Suprapubic skin (tissue), 4 donors: ENCODE measurements at regions not wholly inside any gene's neighbourhood (a gene's known extent, or its start where the extent isn't known, plus 50 kb on each side); places are given as distances from the start of the nearest gene placed in this dataset.

Experiments used
- DNase-seq, 2 donors: peaks; one replicate each; pipeline ENCODE4 v3.0.0-alpha.2; 2019; ENCODE audit warnings: low spot score in 2 of 2
- H3K27ac ChIP-seq: fragments of 200-600 bp; sonication (generic); one replicate; pipeline ENCODE4 v1.5.1; 2019
- H3K27me3 ChIP-seq: fragments of 200-600 bp; sonication (generic); one replicate; pipeline ENCODE4 v1.5.1; 2019
- H3K36me3 ChIP-seq: fragments of 200-600 bp; sonication (generic); one replicate; pipeline ENCODE4 v1.5.1; 2019
- H3K4me1 ChIP-seq: fragments of 200-600 bp; sonication (generic); one replicate; pipeline ENCODE4 v1.5.1; 2019
- H3K4me3 ChIP-seq: fragments of 200-600 bp; sonication (generic); one replicate; pipeline ENCODE4 v1.5.1; 2019; ENCODE audit warnings: mild to moderate bottlenecking
- H3K9me3 ChIP-seq: fragments of 200-600 bp; sonication (generic); one replicate; pipeline ENCODE4 v1.5.1; 2019
- CTCF ChIP-seq, 2 donors: fragments of 200-600 bp in 1 of 2; fragments of 450-650 bp in 1 of 2; sonication (generic) in 1 of 2; IDR thresholded peaks; one replicate each; pipeline ENCODE4 v1.5.1; 2016 to 2019; ENCODE audit warnings: antibody characterized with exemption in 2 of 2, mild to moderate bottlenecking in 1 of 2, moderate library complexity in 1 of 2
- EP300 ChIP-seq: sonication (generic); formaldehyde crosslinking; IDR thresholded peaks from one replicate; pipeline ENCODE4 v1.6.1; 2017; ENCODE audit warnings: antibody characterized with exemption
- POLR2A ChIP-seq, 2 donors: fragments of 450-650 bp; IDR thresholded peaks; one replicate each; pipeline ENCODE4 v1.6.1; 2017; ENCODE audit warnings: antibody characterized with exemption in 2 of 2, mild to moderate bottlenecking in 2 of 2, moderate library complexity in 2 of 2
- POLR2AphosphoS5 ChIP-seq, 3 donors: sonication (generic); formaldehyde crosslinking; IDR thresholded peaks; one replicate each; pipeline ENCODE4 v1.6.1; 2017; ENCODE audit warnings: antibody characterized with exemption in 3 of 3
- WGBS: methylation state at CpG from one replicate; pipeline ENCODE4 v1.1.5; 2018; 5-methylcytosine and 5-hydroxymethylcytosine counted together

DNA sequence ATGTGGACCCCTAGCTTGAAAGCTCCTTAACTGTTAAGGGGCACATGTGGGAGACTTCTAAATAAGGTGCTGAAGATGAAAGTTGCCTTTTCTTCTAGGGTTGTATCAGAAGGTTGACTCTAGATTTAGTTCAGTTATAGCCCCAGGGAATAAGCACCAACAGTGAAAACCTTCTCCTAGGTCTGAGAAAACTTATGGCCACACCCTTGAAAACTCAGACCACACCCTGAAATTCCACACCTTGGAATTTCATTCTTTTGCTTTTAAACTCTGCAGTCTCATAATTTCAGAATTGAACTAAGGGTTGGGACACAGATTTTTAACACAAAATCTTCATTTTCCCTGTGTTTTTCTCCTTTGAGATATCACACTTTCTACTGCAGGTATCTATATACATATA lies 355.8 kb upstream of the IL12A start:
- no peaks in the 10 kb centered on the region for H3K27me3 ChIP-seq
- no peaks in the 10 kb centered on the region for H3K36me3 ChIP-seq
- H3K4me1 ChIP-seq, result no peaks in the 10 kb centered on the region
- H3K4me3 ChIP-seq, result no peak overlapping the region
- no peaks in the 10 kb centered on the region for H3K9me3 ChIP-seq
- no peak overlapping the region for H3K27ac ChIP-seq
- TF ChIP-seq POLR2A (IDR thresholded peaks at IDR 0.05) (no peak), EP300 (no peak), CTCF (IDR thresholded peaks at IDR 0.05) (no peak), POLR2AphosphoS5 (IDR thresholded peaks at IDR 0.05) (no peak)
- no peak for DNase-seq

DNA sequence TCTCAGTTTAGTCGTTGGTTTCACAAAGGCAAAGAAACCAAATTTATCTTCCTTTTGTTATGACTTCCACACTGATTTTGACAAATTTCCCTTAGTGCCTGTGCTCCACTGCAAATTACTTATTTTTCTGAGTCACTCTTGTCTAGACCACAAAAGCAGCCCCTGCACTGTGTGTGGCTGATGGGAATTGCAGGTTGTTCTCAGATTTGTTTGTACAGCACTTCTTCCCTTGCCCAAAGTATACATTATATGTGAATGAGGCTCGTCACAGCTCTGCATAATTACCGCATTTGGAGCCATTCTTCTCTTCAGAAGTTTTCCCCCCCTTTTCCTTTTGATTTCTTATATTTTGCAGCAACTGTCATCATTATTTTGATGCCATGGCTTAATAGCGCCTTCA lies 354.2 kb upstream of the IL12A start:
- no peak for DNase-seq
- Histone ChIP-seq H3K4me1 (no peaks in the 10 kb centered on the region), H3K9me3 (no peaks in the 10 kb centered on the region), H3K27me3 (no peaks in the 10 kb centered on the region), H3K27ac (no peak overlapping the region), H3K36me3 (no peaks in the 10 kb centered on the region), H3K4me3 (no peak overlapping the region)
- 82% methylated on average over 4 of the region's 4 CpGs for WGBS
- TF ChIP-seq POLR2A (IDR thresholded peaks at IDR 0.05) (no peak), CTCF (IDR thresholded peaks at IDR 0.05) (no peak), EP300 (no peak), POLR2AphosphoS5 (IDR thresholded peaks at IDR 0.05) (no peak)

DNA sequence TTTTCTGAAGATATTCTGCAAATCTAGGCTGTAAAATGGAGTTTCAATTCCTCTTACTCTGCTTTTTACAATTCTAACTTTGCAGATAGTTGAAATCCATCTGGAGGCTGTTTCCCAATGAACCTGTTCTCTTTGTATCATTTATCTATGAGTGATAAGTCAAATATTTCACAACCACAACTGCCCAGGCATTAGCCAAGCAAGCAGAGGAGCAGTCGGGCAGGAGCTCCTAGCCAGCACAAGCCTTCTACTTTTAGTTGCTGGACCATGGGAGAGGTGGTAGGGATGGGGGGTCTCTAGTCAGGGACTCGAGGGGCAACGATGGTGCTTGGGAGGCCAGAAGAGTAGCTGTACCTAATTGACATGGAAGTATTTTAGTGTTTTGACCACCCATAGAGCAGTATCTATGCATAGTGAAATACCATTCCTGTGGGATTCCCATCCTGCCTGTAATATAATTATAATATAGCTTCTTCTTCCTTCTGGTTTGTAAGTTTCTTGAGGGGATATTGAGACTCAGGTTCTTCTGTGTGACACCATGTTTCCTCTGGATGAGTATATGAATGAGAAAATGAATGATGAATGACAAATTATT lies 353.5 kb upstream of the IL12A start:
- Histone ChIP-seq H3K27ac (no peak overlapping the region), H3K4me1 (no peaks in the 10 kb centered on the region), H3K9me3 (no peaks in the 10 kb centered on the region), H3K27me3 (no peaks in the 10 kb centered on the region), H3K36me3 (no peaks in the 10 kb centered on the region), H3K4me3 (no peak overlapping the region)
- TF ChIP-seq POLR2A (IDR thresholded peaks at IDR 0.05), result no peak
- no peak for TF ChIP-seq CTCF (IDR thresholded peaks at IDR 0.05)
- TF ChIP-seq POLR2AphosphoS5 (IDR thresholded peaks at IDR 0.05), result no peak
- no peak for TF ChIP-seq EP300
- DNase-seq, result no peak
- WGBS, result 96% methylated on average over 3 of the region's 3 CpGs

DNA sequence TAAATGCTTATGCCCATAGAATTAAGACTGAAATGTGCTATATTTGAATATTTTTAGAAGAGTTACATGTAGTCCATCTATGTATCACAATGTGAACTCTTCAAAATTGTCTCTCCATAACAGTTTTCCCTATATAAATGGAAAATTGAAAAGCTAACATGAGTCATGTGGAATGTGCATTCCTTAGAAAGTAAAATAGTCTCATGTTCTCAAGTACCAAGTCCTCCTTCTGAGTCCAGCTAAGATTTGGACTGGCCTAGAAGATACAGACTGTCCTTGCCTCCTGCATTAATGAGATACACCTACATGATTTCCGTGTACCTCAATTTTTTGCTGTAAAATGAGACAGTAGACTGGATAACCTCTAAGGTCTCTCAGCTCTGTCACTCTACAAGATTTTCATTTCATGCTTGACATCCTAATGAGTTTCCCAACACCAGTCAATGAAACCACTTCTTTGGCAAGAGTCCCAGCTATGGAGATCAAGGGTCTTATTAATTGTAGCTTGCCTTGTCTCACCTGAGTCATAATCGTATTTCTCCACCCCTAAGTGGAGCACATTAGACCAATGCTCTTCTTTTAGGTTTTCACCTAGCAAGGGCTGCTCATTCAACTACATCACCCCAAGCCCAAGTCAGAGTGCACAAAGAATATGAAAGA lies 350.6 kb upstream of the IL12A start:
- no peak overlapping the region for H3K27ac ChIP-seq
- H3K9me3 ChIP-seq, result no peaks in the 10 kb centered on the region
- no peak for DNase-seq
- no peaks in the 10 kb centered on the region for H3K4me1 ChIP-seq
- H3K4me3 ChIP-seq, result no peak overlapping the region
- TF ChIP-seq EP300 (no peak), POLR2A (IDR thresholded peaks at IDR 0.05) (no peak), CTCF (IDR thresholded peaks at IDR 0.05) (no peak), POLR2AphosphoS5 (IDR thresholded peaks at IDR 0.05) (no peak)
- no peaks in the 10 kb centered on the region for H3K36me3 ChIP-seq
- WGBS, result 78% methylated on average over 2 of the region's 2 CpGs
- no peaks in the 10 kb centered on the region for H3K27me3 ChIP-seq

- no peak for DNase-seq
- Histone ChIP-seq H3K36me3 (no peaks in the 10 kb centered on the region), H3K27ac (no peak overlapping the region), H3K27me3 (no peaks in the 10 kb centered on the region), H3K4me1 (no peaks in the 10 kb centered on the region), H3K9me3 (no peaks in the 10 kb centered on the region), H3K4me3 (no peak overlapping the region)
- 79% methylated on average over 4 of the region's 4 CpGs for WGBS
- TF ChIP-seq EP300 (no peak), POLR2AphosphoS5 (IDR thresholded peaks at IDR 0.05) (no peak), CTCF (IDR thresholded peaks at IDR 0.05) (no peak), POLR2A (IDR thresholded peaks at IDR 0.05) (no peak)
These were observed 348.4 kb upstream of the IL12A start for GRCh38 chr3:159640225-159640624.
